ENCODE measurements at regions not wholly inside any gene's neighbourhood (a gene's known extent, or its start where the extent isn't known, plus 50 kb on each side); places are given as distances from the start of the nearest gene placed in this dataset.

DNA sequence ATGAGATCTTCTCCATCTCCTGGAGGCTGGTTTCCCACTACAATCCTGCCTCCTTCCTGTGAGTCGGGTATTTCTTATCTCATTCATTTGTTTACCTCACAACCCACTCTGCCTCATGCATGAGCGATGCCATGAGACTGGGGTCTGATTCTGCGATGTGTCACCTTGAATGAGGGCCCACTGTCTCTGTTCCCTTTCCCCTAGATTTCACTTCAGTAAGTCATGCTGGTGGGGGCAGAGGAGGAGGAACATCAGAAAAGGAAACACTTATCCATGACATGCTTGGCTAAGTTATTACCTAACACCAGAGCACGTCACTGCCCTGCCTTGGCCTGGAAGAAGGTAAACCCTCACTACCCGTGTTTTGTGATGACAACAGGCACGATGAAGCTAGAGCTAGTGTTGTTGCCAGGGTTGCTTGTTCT is 337.4 kb upstream of the PRDM1 start:
- intact Hi-C loops (cut with DNase I): no loop called here
- DNase-seq: no peak

GRCh38 chr6:105747823-105748405 is 338.2 kb upstream of the PRDM1 start:
- no peak for DNase-seq
- intact Hi-C loops (cut with DNase I): no loop called here

- intact Hi-C loops (cut with DNase I): no loop called here
- no peak for DNase-seq
Measured at GRCh38 chr6:105746509-105746908, 339.6 kb upstream of the PRDM1 start.

GRCh38 chr6:105746130-105746505 is 340.0 kb upstream of the PRDM1 start:
- intact Hi-C loops (cut with DNase I): no loop called here
- DNase-seq: no peak

DNA sequence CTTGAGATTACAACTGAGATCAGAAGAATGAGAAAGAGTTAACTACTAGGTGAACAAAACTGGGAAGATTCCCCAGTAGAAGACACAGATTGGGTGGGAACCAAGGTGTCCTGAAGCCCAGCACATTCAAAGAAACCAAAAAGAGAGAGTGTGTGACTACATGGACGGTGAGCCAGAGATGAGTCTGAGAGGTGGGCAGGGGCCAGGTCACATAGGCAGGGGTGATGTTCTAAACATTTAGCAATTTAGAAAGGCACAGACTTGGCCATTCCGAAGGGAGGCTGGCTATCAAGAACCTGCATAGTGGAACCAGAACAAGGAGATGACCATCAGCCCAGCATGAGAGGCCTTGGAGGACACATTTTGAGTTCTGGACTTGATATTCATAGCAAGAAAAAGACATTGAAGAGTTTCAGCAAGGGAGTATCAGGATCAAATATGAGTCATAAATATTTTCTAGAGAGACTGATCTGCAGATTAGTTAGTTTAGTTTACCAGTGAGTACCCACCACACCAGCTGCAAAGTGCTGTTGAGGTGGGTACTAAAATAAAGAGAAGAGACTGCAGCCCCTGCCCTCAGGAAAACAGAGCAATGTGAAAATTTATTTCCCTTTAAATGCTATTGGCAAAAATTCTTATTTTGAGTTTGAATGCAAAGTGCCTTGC is 340.5 kb upstream of the PRDM1 start:
- intact Hi-C loops (cut with DNase I): no loop called here
- no peak for DNase-seq

- intact Hi-C loops (cut with DNase I): no loop called here
- DNase-seq: no peak
Measured at GRCh38 chr6:105744815-105745214, 341.3 kb upstream of the PRDM1 start.

DNA sequence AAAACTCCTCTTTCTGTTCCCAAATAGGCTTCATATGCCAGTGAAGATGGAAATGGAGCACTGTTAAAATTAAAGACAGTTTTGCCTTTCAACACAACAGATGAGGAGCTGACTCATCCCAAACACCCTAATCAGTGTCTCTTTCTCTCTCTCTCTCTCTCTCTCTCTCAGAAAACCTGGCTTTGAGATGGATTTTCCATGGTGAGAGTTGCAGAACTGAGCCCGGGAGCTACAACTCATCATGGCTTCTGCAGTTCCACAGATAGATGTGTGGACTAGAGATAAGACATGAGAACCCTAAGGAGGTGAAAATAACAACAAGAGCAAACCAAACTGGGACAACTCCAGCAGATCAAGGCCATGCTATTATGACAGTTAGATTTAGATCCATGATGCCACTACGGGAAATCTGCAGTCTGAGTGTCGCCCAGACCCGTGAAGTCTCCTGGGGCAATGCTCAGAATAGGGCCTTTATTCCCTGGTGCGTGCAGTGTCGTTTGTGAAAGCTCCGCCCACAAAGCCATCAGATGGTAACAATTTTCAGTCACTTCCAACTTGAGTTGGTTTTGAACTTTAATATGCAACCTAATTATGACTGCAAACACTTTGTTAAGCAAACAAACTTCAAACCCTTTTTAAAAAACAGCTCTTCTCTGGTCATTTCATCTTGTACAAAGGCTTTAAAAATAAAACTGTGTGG is 338.2 kb upstream of the PREP start:
- peak in 2 of 10 donors; percentile 4 to 11 for DNase-seq
- intact Hi-C loops (cut with DNase I): no loop called here

DNA sequence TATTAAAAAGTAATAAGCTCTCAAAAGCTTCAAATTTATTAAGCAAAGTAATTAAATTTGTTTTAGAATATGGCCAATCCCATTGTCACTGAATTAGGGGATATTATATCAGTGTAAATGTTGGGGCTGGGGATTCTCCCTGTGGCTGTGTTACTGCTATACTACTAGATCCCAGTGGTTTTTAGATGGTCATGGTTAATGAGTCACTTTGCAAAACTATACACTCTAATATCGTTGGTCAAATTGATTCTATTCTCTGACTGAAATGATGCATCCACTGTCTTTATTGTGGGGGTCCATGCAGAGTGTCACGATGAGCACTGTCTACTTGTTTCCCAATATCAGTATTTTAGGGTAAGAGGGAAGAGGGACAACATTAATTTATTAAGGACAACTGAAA is 336.9 kb upstream of the PREP start:
- intact Hi-C loops (cut with DNase I): loop anchor here (5.0 kb wide), 1 partner anchor 252 kb away; no protein-coding TSS in a partner anchor
- no peak for DNase-seq

DNA sequence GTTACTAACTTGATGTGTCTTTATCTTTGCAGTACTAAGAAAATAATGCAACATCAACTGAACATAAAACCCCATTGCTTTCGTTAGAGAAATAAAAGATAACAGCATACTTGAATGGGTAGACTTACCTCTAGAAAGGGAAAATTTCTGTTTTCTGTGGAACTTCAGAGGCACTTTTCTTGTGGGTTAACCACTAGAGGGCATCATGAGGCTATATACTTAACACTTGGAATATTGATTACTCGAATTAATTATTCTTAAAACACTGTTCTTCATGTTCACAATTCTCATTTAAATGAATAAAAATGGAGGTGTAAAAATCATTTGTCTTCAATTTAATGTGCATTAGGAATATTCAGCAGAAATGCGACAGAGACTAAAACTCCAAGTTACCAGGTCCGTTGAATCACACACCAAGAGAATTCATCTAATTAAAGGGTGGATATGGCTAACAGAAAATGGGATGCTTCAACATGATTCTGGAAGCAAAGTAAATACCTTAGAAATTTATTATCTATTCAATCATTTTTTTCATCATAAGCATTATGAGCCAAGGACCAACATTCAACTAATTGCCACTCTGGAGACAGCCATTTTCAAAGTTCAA is 330.8 kb upstream of the PREP start:
- intact Hi-C loops (cut with DNase I): loop anchor here (2.0 to 5.0 kb wide), 2 partner anchors 489 to 564 kb away; no protein-coding TSS in a partner anchor
- no peak for DNase-seq

DNA sequence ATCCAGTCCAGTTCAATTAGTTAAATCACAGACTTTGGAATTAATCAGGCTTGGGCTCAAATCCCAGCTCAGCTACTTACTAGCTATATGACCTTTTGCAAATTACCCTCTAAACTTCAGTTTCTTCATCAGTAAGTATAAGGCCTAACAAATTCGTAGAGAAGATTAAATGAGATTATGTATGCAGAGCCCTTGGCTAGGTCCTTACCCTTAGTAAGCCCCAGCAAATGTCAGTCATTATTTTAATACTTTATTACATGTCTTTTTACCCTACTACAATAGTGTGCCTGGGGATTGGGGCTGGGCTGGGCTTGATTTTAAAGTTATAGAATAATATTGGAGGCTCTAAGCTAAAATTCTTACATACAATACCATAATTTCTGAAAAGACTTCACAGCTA is 326.1 kb upstream of the PREP start:
- intact Hi-C loops (cut with DNase I): no loop called here
- no peak for DNase-seq

DNA sequence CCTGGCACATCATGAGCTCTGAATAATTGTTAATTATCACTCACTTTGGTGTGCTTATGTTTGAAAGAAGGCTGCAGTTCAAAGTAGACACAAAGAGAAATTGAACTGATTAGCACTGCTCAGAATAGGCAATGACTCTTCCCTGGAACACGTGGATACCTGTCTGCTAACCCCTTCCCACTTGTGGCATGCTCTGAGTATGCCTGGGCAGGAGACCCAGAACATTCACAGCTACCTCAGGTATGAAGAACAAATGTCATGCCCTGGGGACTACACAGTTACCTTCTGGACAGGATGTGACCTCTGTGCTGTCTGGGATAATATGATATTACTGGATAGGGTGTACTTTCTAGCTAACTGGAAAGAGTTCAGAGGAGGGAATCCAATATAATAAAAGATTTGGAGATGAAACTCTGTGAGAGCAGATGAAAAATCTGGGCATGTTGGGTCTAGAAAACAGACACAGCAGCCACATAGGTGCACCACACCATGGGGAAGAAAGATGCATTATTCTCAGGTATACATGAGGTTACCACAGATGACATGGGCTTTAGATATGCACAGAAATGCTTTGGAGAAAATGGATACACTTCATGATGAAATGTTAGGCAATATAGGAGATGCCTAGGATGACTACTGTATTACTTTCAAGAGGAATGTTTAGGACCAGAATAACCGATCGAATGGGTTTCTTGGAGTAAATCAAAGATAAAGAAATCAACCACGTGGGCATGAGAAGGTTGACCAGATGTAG is 324.2 kb upstream of the PREP start:
- DNase-seq: no peak
- intact Hi-C loops (cut with DNase I): no loop called here

- intact Hi-C loops (cut with DNase I): no loop called here
- no peak for DNase-seq
Measured at GRCh38 chr6:105714846-105715245, 312.0 kb upstream of the PREP start.

DNA sequence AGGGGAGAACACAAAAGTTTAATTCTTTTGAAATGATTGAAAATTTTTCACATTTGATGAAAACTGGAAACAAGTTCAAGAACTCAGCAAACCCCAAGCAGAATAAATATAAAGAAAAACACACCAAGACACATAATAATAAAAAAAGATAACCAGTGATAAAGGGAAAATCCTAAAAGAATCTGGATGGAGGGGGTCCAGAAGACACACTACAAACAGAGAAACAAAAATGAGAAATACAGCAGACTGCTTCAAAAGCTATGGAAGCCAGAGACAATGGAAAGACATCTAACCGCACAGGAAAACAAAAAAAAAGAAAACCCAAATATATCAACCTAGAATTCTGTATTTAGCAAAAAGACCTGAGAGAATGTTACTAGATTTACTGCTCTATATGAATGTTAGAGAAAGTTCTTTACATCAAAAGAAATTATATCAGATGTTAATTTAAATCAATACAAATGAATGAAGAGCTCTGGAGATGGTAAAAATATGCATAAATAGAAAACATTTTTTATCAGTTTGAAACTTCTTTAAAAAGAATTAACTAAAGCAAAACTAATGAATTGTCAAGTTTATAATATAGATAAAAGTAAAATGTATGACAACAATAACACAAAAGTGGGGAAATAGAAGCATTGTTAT is 310.7 kb upstream of the PREP start:
- intact Hi-C loops (cut with DNase I): no loop called here
- no peak for DNase-seq

GRCh38 chr6:105711216-105711615 is 308.3 kb upstream of the PREP start:
- intact Hi-C loops (cut with DNase I): no loop called here
- no peak for DNase-seq

DNA sequence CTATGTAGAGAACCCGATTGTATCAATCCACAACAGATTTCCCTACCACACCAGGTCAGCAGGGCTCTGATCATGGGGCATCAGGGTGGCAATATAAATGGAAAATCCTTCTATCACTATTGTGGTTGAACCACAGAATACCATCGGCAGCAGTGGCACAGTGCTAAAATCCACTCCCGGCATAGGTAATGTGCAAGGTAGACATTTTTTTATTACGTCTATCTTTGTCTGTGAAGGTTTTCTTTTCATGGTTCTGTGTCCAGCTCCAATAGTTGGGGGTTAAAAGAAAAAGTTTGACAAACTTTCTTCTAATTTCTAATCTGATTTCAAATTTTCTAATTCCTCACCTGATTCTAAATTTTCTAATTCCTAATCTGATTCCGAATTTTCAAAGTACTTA is 302.7 kb upstream of the PREP start:
- DNase-seq: no peak
- intact Hi-C loops (cut with DNase I): no loop called here

- DNase-seq: no peak
- intact Hi-C loops (cut with DNase I): no loop called here
Measured at GRCh38 chr6:105695461-105695860, 292.6 kb upstream of the PREP start.

- no peak for DNase-seq
- intact Hi-C loops (cut with DNase I): no loop called here
Measured at GRCh38 chr6:105692613-105693215, 289.8 kb upstream of the PREP start.

GRCh38 chr6:105691971-105692370 is 289.1 kb upstream of the PREP start:
- intact Hi-C loops (cut with DNase I): no loop called here
- DNase-seq: no peak

DNA sequence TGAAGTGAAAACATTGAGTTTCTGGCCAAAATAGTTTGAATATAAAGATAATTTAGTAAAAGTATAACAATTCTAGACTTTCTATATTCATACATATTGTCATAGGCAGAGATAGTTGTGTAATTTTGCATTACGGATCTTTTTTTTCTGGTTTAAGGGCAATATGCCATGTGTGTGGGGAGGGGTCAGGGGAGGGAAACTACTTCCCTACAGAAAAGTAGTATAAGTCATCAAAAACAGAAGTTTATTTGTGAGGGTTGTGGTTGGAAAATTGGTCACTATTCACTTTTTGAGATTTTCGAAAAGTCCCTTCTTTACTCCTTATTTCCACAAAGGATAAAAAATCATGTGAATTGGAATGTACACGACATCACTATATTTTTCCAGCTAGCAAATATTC is 288.2 kb upstream of the PREP start:
- intact Hi-C loops (cut with DNase I): no loop called here
- no peak for DNase-seq

- intact Hi-C loops (cut with DNase I): no loop called here
- DNase-seq: no peak
Measured at GRCh38 chr6:105688573-105688972, 285.7 kb upstream of the PREP start.
